GM23338 (cell line): ENCODE measurements at regions not wholly inside any gene's neighbourhood (a gene's known extent, or its start where the extent isn't known, plus 50 kb on each side); places are given as distances from the start of the nearest gene placed in this dataset.

Experiments
- ATAC-seq: fragments of 200-7000 bp; cut with Tn5 transposase; 3 replicates; pipeline ENCODE4 v1.9.1; 2020
- DNase-seq: peaks from one replicate; pipeline ENCODE4 v3.0.0-alpha.2; 2015; ENCODE audit warnings: low spot score
- H2AFZ ChIP-seq: fragments of 200-600 bp; sonication (generic); 2 replicates; pipeline ENCODE4 v1.8.0; 2016; ENCODE audit warnings: antibody characterized with exemption, mild to moderate bottlenecking, moderate library complexity
- H3F3A ChIP-seq: fragments of 200-600 bp; sonication (generic); replicated peaks from 2 replicates; pipeline ENCODE4 v1.8.0; 2017; ENCODE audit warnings: antibody characterized with exemption, mixed run types, low read depth
- H3K27ac ChIP-seq: fragments of 200-600 bp; sonication (generic); 2 replicates; pipeline ENCODE4 v1.6.1; 2016; ENCODE audit warnings: low read depth
- H3K27me3 ChIP-seq: fragments of 200-600 bp; sonication (generic); 2 replicates; pipeline ENCODE4 v1.8.0; 2016; ENCODE audit warnings: mild to moderate bottlenecking, mixed run types, moderate library complexity; ENCODE audit not compliant: insufficient read depth
- H3K36me3 ChIP-seq: fragments of 200-600 bp; sonication (generic); 2 replicates; pipeline ENCODE4 v1.8.0; 2016; ENCODE audit warnings: mild to moderate bottlenecking; ENCODE audit not compliant: insufficient read depth
- H3K4me1 ChIP-seq: fragments of 200-600 bp; sonication (generic); 2 replicates; pipeline ENCODE4 v1.8.0; 2016; ENCODE audit warnings: mild to moderate bottlenecking, moderate library complexity; ENCODE audit not compliant: insufficient read depth
- H3K4me2 ChIP-seq: fragments of 200-600 bp; sonication (generic); 2 replicates; pipeline ENCODE4 v1.7.1; 2017; ENCODE audit warnings: mixed run types
- H3K4me3 ChIP-seq: fragments of 200-600 bp; sonication (generic); 2 replicates; pipeline ENCODE4 v1.6.1; 2016; ENCODE audit warnings: mixed run types
- H3K79me2 ChIP-seq: fragments of 200-600 bp; sonication (generic); replicated peaks from 2 replicates; pipeline ENCODE4 v1.8.0; 2017; ENCODE audit warnings: mild to moderate bottlenecking; ENCODE audit not compliant: insufficient read depth
- H3K9me2 ChIP-seq: fragments of 200-600 bp; sonication (generic); 2 replicates; pipeline ENCODE4 v1.8.0; 2017; ENCODE audit not compliant: insufficient read depth
- H4K20me1 ChIP-seq: fragments of 200-600 bp; sonication (generic); replicated peaks from 2 replicates; pipeline ENCODE4 v1.8.0; 2017; ENCODE audit warnings: mild to moderate bottlenecking; ENCODE audit not compliant: insufficient read depth
- H3K27ac Mint-ChIP-seq: 2 replicates; pipeline ENCODE4 v1.8.0; 2020; ENCODE audit warnings: inconsistent platforms, mild to moderate bottlenecking, moderate library complexity, mixed read lengths
- H3K27me3 Mint-ChIP-seq: 3 replicates; pipeline ENCODE4 v1.8.0; 2022; ENCODE audit warnings: low read depth, mild to moderate bottlenecking, moderate library complexity, mixed read lengths, inconsistent platforms; ENCODE audit not compliant: insufficient read depth, poor library complexity
- H3K36me3 Mint-ChIP-seq: 3 replicates; pipeline ENCODE4 v1.8.0; 2021; ENCODE audit warnings: low read depth, mild to moderate bottlenecking, inconsistent platforms, moderate library complexity, mixed read lengths
- H3K4me1 Mint-ChIP-seq: 3 replicates; pipeline ENCODE4 v1.8.0; 2020; ENCODE audit warnings: mild to moderate bottlenecking, inconsistent platforms, mixed read lengths
- H3K4me3 Mint-ChIP-seq: 3 replicates; pipeline ENCODE4 v1.8.0; 2021; ENCODE audit warnings: moderate library complexity, mild to moderate bottlenecking, inconsistent platforms, mixed read lengths
- H3K9me3 Mint-ChIP-seq: 3 replicates; pipeline ENCODE4 v1.8.0; 2020; ENCODE audit warnings: moderate library complexity, mild to moderate bottlenecking, inconsistent platforms, mixed read lengths
- CREB1 ChIP-seq: fragments of 250-450 bp; sonication (Bioruptor Pico); IDR thresholded peaks from 2 replicates; pipeline ENCODE4 v1.5.0; 2020; ENCODE audit warnings: low read depth, mild to moderate bottlenecking, moderate library complexity
- CTCF ChIP-seq, 2 experiments: fragments of 200-600 bp in 1 of 2; sonication (generic) in 1 of 2; conservative IDR thresholded peaks; 2 replicates each; pipeline versions ENCODE4 v1.5.1 to v1.6.1; 2016 to 2017; ENCODE audit warnings: antibody characterized with exemption in 2 of 2, low read depth in 2 of 2, mild to moderate bottlenecking in 2 of 2, moderate library complexity in 1 of 2
- ETS1 ChIP-seq: IDR thresholded peaks from 2 replicates; pipeline ENCODE4 v1.6.1; 2016; ENCODE audit warnings: antibody characterized with exemption
- EZH2 ChIP-seq: fragments of 200-600 bp; sonication (generic); IDR thresholded peaks from one replicate; pipeline ENCODE4 v1.8.0; 2017; ENCODE audit warnings: antibody characterized with exemption, mild to moderate bottlenecking, low read depth; ENCODE audit not compliant: unreplicated experiment
- EZH2phosphoT487 ChIP-seq: fragments of 200-600 bp; sonication (generic); IDR thresholded peaks from one replicate; pipeline ENCODE4 v1.8.1; 2018; ENCODE audit warnings: antibody characterized with exemption; ENCODE audit not compliant: unreplicated experiment
- JUNB ChIP-seq: IDR thresholded peaks from one replicate; pipeline ENCODE4 v1.6.1; 2016; ENCODE audit warnings: antibody characterized with exemption; ENCODE audit not compliant: unreplicated experiment
- NANOG ChIP-seq: IDR thresholded peaks from 2 replicates; pipeline ENCODE4 v1.6.1; 2016; ENCODE audit warnings: antibody characterized with exemption, borderline replicate concordance
- REST ChIP-seq: IDR thresholded peaks from one replicate; pipeline ENCODE4 v1.6.1; 2018; ENCODE audit warnings: antibody characterized with exemption; ENCODE audit not compliant: unreplicated experiment
- STAT1 ChIP-seq: IDR thresholded peaks from one replicate; pipeline ENCODE4 v1.6.1; 2016; ENCODE audit warnings: antibody characterized with exemption; ENCODE audit not compliant: unreplicated experiment
- ZNF114 ChIP-seq: fragments of 250-450 bp; sonication (Bioruptor Pico); IDR thresholded peaks from 2 replicates; pipeline ENCODE4 v1.5.0; 2020; ENCODE audit warnings: mild to moderate bottlenecking, moderate library complexity
- ZNF331 ChIP-seq: fragments of 250-450 bp; sonication (Bioruptor Pico); IDR thresholded peaks from 2 replicates; pipeline ENCODE4 v1.5.0; 2020; ENCODE audit warnings: low read depth, mild to moderate bottlenecking, moderate library complexity

- TF ChIP-seq CTCF (conservative IDR thresholded peaks at IDR 0.05; ENCODE audit: low read depth in 2 of 2) (no peak), NANOG (no peak), EZH2phosphoT487 (no peak), ZNF114 (no peak), JUNB (no peak), ZNF331 (no peak), REST (no peak), STAT1 (no peak)
Observed at GRCh38 chr9:120043448-120043847, 536.5 kb downstream of the CDK5RAP2 start (continued).

- Histone ChIP-seq H3K79me2 (no peaks in the 10 kb centered on the region), H3K9me2 (peaks cover 3% of the 10 kb centered on the region; the same call in 1 of the 2 replicates), H3K27me3 (no peaks in the 10 kb centered on the region), H3K36me3 (no peaks in the 10 kb centered on the region), H3K4me3 (no peak overlapping the region), H3K4me1 (peaks cover 16% of the 10 kb centered on the region), H3F3A (no peaks in the 10 kb centered on the region), H3K4me2 (no peak overlapping the region), H3K27ac (no peak overlapping the region), H2AFZ (0 out of 2 replicates have a peak overlapping the region, but pooled peaks have one; percentile 14), H4K20me1 (no peaks in the 10 kb centered on the region)
- DNase-seq (no peak), ATAC-seq (no peak)
- peaks cover 27% of the 10 kb centered on the region for H3K4me1 Mint-ChIP-seq
- H3K27me3 Mint-ChIP-seq = no peaks in the 10 kb centered on the region
- no peaks in the 10 kb centered on the region for H3K36me3 Mint-ChIP-seq
- no peak overlapping the region for H3K4me3 Mint-ChIP-seq
- no peaks in the 10 kb centered on the region for H3K9me3 Mint-ChIP-seq
- H3K27ac Mint-ChIP-seq = no peak overlapping the region
- TF ChIP-seq ZNF114 (no peak), ETS1 (no peak), EZH2 (no peak), ZNF331 (no peak), REST (no peak), CREB1 (CRISPR knock-in tag) (no peak), EZH2phosphoT487 (no peak), STAT1 (no peak), JUNB (no peak)
Observed at GRCh38 chr9:120040896-120041295, 539.1 kb downstream of the CDK5RAP2 start.
